Karpas-422 (cell line): ENCODE measurements at regions not wholly inside any gene's neighbourhood (a gene's known extent, or its start where the extent isn't known, plus 50 kb on each side); places are given as distances from the start of the nearest gene placed in this dataset.

Experiments used
- DNase-seq: peaks from one replicate; pipeline ENCODE4 v3.0.0-alpha.2; 2015
- H2AFZ ChIP-seq: fragments of 200-600 bp; sonication (generic); 2 replicates; pipeline ENCODE4 v1.6.1; 2014; ENCODE audit warnings: antibody characterized with exemption, low read length, mixed read lengths
- H3K27ac ChIP-seq: fragments of 200-600 bp; sonication (generic); 2 replicates; pipeline ENCODE4 v1.5.1; 2014; ENCODE audit warnings: mild to moderate bottlenecking, low read length, moderate library complexity
- H3K27me3 ChIP-seq: fragments of 200-600 bp; sonication (generic); 2 replicates; pipeline ENCODE4 v1.6.1; 2014; ENCODE audit warnings: low read length, mixed read lengths
- H3K36me3 ChIP-seq: fragments of 200-600 bp; sonication (generic); 2 replicates; pipeline ENCODE4 v1.6.1; 2014; ENCODE audit warnings: low read length, mixed read lengths; ENCODE audit not compliant: insufficient read depth
- H3K4me1 ChIP-seq: fragments of 200-600 bp; sonication (generic); 2 replicates; pipeline ENCODE4 v1.6.1; 2014; ENCODE audit warnings: mild to moderate bottlenecking, low read length, mixed read lengths
- H3K4me2 ChIP-seq: fragments of 200-600 bp; sonication (generic); 2 replicates; pipeline ENCODE4 v1.6.1; 2014; ENCODE audit warnings: low read length, low read depth, mild to moderate bottlenecking; ENCODE audit not compliant: poor library complexity, severe bottlenecking
- H3K4me3 ChIP-seq: fragments of 200-600 bp; sonication (generic); 2 replicates; pipeline ENCODE4 v1.5.1; 2014; ENCODE audit warnings: mild to moderate bottlenecking, antibody characterized with exemption, low read length, mixed read lengths
- H3K79me2 ChIP-seq: fragments of 200-600 bp; sonication (generic); 2 replicates; pipeline ENCODE4 v1.6.1; 2014; ENCODE audit warnings: mild to moderate bottlenecking, low read length, mixed read lengths
- H3K9ac ChIP-seq: fragments of 200-600 bp; sonication (generic); 2 replicates; pipeline ENCODE4 v1.6.0; 2014; ENCODE audit warnings: low read length
- H3K9me2 ChIP-seq: fragments of 200-600 bp; sonication (generic), shearing (Covaris generic); replicated peaks from 2 replicates; pipeline ENCODE4 v1.6.0; 2014; ENCODE audit warnings: mild to moderate bottlenecking, low read length, moderate library complexity; ENCODE audit not compliant: insufficient read depth
- H3K9me3 ChIP-seq: fragments of 300-700, 200-600 bp; sonication (generic); 2 replicates; pipeline ENCODE4 v1.6.1; 2014; ENCODE audit warnings: low read length, mixed read lengths
- H4K20me1 ChIP-seq: fragments of 200-600 bp; sonication (generic); 2 replicates; pipeline ENCODE4 v1.6.1; 2014; ENCODE audit warnings: mild to moderate bottlenecking, antibody characterized with exemption, low read length, low read depth; ENCODE audit not compliant: insufficient read depth

DNA sequence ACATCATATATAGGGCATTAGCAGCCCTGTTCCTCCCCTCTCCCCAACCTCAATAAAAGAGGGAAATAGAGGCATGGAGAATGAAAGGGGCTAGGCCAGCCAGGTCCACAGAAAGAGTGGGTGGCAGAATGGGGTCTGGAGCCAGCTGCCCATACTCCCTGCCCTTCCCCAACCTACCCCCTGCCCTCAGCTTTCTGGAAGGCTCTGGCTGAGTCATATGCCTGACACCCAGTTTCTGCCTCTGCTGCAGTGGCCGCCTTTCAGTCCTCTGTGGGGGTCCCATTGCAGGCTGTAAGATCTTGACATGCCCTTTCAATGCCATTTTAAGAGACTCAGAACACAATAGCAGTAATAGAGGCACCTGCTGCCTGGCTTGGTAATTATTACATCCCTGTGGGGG, 95.7 kb downstream of the LINGO1 start:
- H4K20me1 ChIP-seq, result no peaks in the 10 kb centered on the region
- 0 out of 2 replicates have a peak overlapping the region, but pooled peaks have one; percentile 34 for H3K9ac ChIP-seq
- no peaks in the 10 kb centered on the region for H3K27me3 ChIP-seq
- H3K79me2 ChIP-seq, result no peaks in the 10 kb centered on the region
- no peak overlapping the region for H3K4me3 ChIP-seq
- DNase-seq, result no peak
- H3K9me2 ChIP-seq, result no peaks in the 10 kb centered on the region
- H3K4me1 ChIP-seq, result peaks cover 31% of the 10 kb centered on the region
- peak overlapping the region; percentile 71 for H3K4me2 ChIP-seq
- no peaks in the 10 kb centered on the region for H3K36me3 ChIP-seq
- no peak overlapping the region for H2AFZ ChIP-seq
- no peak overlapping the region for H3K27ac ChIP-seq
- no peaks in the 10 kb centered on the region for H3K9me3 ChIP-seq

DNA sequence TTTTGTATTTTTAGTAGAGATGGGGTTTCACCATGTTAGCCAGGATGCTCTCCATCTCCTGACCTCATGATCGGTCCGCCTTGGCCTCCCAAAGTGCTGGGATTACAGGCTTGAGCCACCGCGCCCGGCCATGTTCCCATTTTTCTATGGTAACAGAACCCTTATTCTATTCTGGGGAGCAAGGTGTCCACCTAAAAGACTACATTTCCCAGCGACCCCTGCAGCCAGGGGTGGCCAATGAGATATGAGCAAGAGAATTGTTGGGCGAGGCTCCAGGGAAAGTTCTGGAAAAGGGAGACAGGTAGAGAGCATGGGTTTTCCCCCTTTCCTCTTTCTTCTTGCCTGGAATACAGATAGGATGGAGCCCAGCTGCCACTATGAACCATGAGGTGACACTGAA, 96.9 kb downstream of the LINGO1 start:
- H3K9me2 ChIP-seq, result no peaks in the 10 kb centered on the region
- peaks cover 31% of the 10 kb centered on the region for H3K4me1 ChIP-seq
- H3K4me3 ChIP-seq, result no peak overlapping the region
- H4K20me1 ChIP-seq, result no peaks in the 10 kb centered on the region
- H2AFZ ChIP-seq, result no peak overlapping the region
- no peak for DNase-seq
- H3K9me3 ChIP-seq, result no peaks in the 10 kb centered on the region
- no peak overlapping the region for H3K27ac ChIP-seq
- no peaks in the 10 kb centered on the region for H3K79me2 ChIP-seq
- no peak overlapping the region for H3K4me2 ChIP-seq
- no peak overlapping the region for H3K9ac ChIP-seq
- H3K36me3 ChIP-seq, result no peaks in the 10 kb centered on the region
- H3K27me3 ChIP-seq, result no peaks in the 10 kb centered on the region
